ENCODE measurements at regions not wholly inside any gene's neighbourhood (a gene's known extent, or its start where the extent isn't known, plus 50 kb on each side); places are given as distances from the start of the nearest gene placed in this dataset.

DNA sequence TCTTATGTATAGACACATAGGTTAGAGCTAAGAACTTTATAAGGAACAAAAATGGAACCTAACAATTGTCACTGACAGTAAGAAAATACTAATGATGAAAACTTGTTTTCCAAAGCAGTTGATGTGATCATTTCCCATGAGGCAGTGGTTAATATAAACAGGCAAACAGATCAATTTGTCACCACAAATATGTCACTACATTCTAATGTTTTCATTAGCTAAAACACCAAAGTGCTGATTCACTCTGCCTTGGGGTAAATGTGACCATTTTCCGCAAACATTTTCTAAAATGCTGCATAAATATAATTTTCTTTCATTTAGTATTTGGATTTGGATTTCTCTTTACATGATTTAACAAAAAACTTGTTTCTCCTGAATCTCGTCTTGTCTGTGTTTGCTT lies 408.9 kb upstream of the CTSO start:
- no peaks in the 10 kb centered on the region for H3K9me3 ChIP-seq (ENCODE audit: control insufficient read depth in 2 of 2, low read length in 2 of 2)
- no peaks in the 10 kb centered on the region for H3K27me3 ChIP-seq (ENCODE audit: control insufficient read depth in 2 of 2, insufficient read depth in 2 of 2, low read length in 2 of 2)
- H3K4me1 ChIP-seq (ENCODE audit: control insufficient read depth in 2 of 2, insufficient read depth in 2 of 2, low read length in 2 of 2): no peaks in the 10 kb centered on the region
- H3K9ac ChIP-seq (ENCODE audit: low read depth in 1 of 2, low read length in 2 of 2): no peak overlapping the region
- no peak overlapping the region for H3K27ac ChIP-seq (ENCODE audit: low read depth in 2 of 2, low read length in 2 of 2)
- no peaks in the 10 kb centered on the region for H3K36me3 ChIP-seq (ENCODE audit: control insufficient read depth in 2 of 2, insufficient read depth in 2 of 2, low read length in 2 of 2)
- H3K4me3 ChIP-seq (ENCODE audit: low read length in 2 of 2): no peak overlapping the region

GRCh38 chr4:156347412-156348075 lies 393.9 kb upstream of the CTSO start:
- Histone ChIP-seq H3K9me3 (ENCODE audit: control insufficient read depth in 2 of 2, low read length in 2 of 2) (no peaks in the 10 kb centered on the region), H3K27me3 (ENCODE audit: control insufficient read depth in 2 of 2, insufficient read depth in 2 of 2, low read length in 2 of 2) (no peaks in the 10 kb centered on the region), H3K9ac (ENCODE audit: low read depth in 1 of 2, low read length in 2 of 2) (no peak overlapping the region), H3K36me3 (ENCODE audit: control insufficient read depth in 2 of 2, insufficient read depth in 2 of 2, low read length in 2 of 2) (no peaks in the 10 kb centered on the region), H3K4me3 (ENCODE audit: low read length in 2 of 2) (no peak overlapping the region), H3K27ac (ENCODE audit: low read depth in 2 of 2, low read length in 2 of 2) (no peak overlapping the region), H3K4me1 (ENCODE audit: control insufficient read depth in 2 of 2, insufficient read depth in 2 of 2, low read length in 2 of 2) (no peaks in the 10 kb centered on the region)

- Histone ChIP-seq H3K9ac (ENCODE audit: low read depth in 1 of 2, low read length in 2 of 2) (no peak overlapping the region), H3K27ac (ENCODE audit: low read depth in 2 of 2, low read length in 2 of 2) (no peak overlapping the region), H3K27me3 (ENCODE audit: control insufficient read depth in 2 of 2, insufficient read depth in 2 of 2, low read length in 2 of 2) (no peaks in the 10 kb centered on the region), H3K4me1 (ENCODE audit: control insufficient read depth in 2 of 2, insufficient read depth in 2 of 2, low read length in 2 of 2) (no peaks in the 10 kb centered on the region), H3K4me3 (ENCODE audit: low read length in 2 of 2) (no peak overlapping the region), H3K9me3 (ENCODE audit: control insufficient read depth in 2 of 2, low read length in 2 of 2) (no peaks in the 10 kb centered on the region), H3K36me3 (ENCODE audit: control insufficient read depth in 2 of 2, insufficient read depth in 2 of 2, low read length in 2 of 2) (no peaks in the 10 kb centered on the region)
Observed at GRCh38 chr4:156346959-156347385, 393.3 kb upstream of the CTSO start.

GRCh38 chr4:156344397-156344796 lies 390.7 kb upstream of the CTSO start:
- Histone ChIP-seq H3K4me1 (ENCODE audit: control insufficient read depth in 2 of 2, insufficient read depth in 2 of 2, low read length in 2 of 2) (no peaks in the 10 kb centered on the region), H3K36me3 (ENCODE audit: control insufficient read depth in 2 of 2, insufficient read depth in 2 of 2, low read length in 2 of 2) (no peaks in the 10 kb centered on the region), H3K9ac (ENCODE audit: low read depth in 1 of 2, low read length in 2 of 2) (no peak overlapping the region), H3K27me3 (ENCODE audit: control insufficient read depth in 2 of 2, insufficient read depth in 2 of 2, low read length in 2 of 2) (no peaks in the 10 kb centered on the region), H3K9me3 (ENCODE audit: control insufficient read depth in 2 of 2, low read length in 2 of 2) (no peaks in the 10 kb centered on the region), H3K4me3 (ENCODE audit: low read length in 2 of 2) (no peak overlapping the region), H3K27ac (ENCODE audit: low read depth in 2 of 2, low read length in 2 of 2) (no peak overlapping the region)

DNA sequence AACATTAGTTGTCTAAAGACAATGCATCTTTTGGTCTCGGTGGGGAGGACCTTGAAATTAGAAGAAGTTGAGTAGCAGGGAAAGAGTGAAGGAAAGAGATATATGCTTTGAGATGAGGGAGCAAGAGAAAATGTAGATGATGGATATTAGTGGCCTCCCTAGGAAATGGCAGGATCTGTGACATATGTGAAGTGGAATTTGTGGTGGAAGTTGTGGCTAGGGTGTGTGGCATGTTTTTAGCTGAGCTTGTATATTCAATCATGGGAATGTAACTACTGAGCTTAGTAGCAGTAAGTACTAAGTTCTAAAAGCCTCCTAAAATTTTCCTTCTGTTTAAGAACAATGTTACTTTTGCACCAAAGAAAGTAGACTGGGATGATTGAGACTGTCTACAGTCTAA lies 382.8 kb upstream of the CTSO start:
- no peak overlapping the region for H3K27ac ChIP-seq (ENCODE audit: low read depth in 2 of 2, low read length in 2 of 2)

GRCh38 chr4:156335721-156336120 lies 382.1 kb upstream of the CTSO start:
- no peak overlapping the region for H3K4me3 ChIP-seq (ENCODE audit: low read length in 2 of 2)
- H3K27me3 ChIP-seq (ENCODE audit: control insufficient read depth in 2 of 2, insufficient read depth in 2 of 2, low read length in 2 of 2): no peaks in the 10 kb centered on the region
- no peak overlapping the region for H3K9ac ChIP-seq (ENCODE audit: low read depth in 1 of 2, low read length in 2 of 2)
- H3K36me3 ChIP-seq (ENCODE audit: control insufficient read depth in 2 of 2, insufficient read depth in 2 of 2, low read length in 2 of 2): no peaks in the 10 kb centered on the region
- no peaks in the 10 kb centered on the region for H3K9me3 ChIP-seq (ENCODE audit: control insufficient read depth in 2 of 2, low read length in 2 of 2)
- no peaks in the 10 kb centered on the region for H3K4me1 ChIP-seq (ENCODE audit: control insufficient read depth in 2 of 2, insufficient read depth in 2 of 2, low read length in 2 of 2)
- H3K27ac ChIP-seq (ENCODE audit: low read depth in 2 of 2, low read length in 2 of 2): no peak overlapping the region

More for the DNA sequence above, 382.8 kb upstream of the CTSO start:
- H3K9ac ChIP-seq (ENCODE audit: low read depth in 1 of 2, low read length in 2 of 2): no peak overlapping the region
- H3K27me3 ChIP-seq (ENCODE audit: control insufficient read depth in 2 of 2, insufficient read depth in 2 of 2, low read length in 2 of 2): no peaks in the 10 kb centered on the region
- H3K9me3 ChIP-seq (ENCODE audit: control insufficient read depth in 2 of 2, low read length in 2 of 2): no peaks in the 10 kb centered on the region
- H3K4me3 ChIP-seq (ENCODE audit: low read length in 2 of 2): no peak overlapping the region
- no peaks in the 10 kb centered on the region for H3K36me3 ChIP-seq (ENCODE audit: control insufficient read depth in 2 of 2, insufficient read depth in 2 of 2, low read length in 2 of 2)
- no peaks in the 10 kb centered on the region for H3K4me1 ChIP-seq (ENCODE audit: control insufficient read depth in 2 of 2, insufficient read depth in 2 of 2, low read length in 2 of 2)

DNA sequence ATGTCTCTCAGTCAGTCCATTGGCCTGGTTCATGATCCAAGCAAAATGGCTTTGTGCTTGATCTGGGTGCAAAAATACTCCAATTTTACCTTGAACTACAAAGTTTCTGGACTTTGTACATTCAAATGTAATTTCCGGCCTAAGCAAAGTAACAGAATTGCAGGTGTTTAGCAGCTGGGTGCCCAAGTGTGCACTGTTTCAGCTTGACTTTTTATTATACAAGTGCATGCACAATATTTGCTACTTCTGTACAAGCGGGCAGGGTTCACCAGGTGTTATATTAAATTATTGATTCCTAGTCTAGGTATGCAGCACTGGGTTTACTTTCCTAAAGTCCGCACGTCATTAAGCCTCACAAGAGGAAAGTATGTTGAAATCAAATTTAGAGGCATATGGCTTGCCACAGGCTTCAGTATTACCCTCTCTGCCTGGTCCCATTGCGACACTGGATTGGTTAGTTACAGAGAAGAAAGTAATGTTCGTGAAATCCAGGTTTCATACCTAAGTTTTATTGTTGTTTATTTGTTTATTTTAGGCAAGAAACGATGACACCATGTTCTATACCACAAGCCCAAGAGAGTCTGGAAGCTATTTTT lies 376.9 kb upstream of the CTSO start:
- H3K4me1 ChIP-seq (ENCODE audit: control insufficient read depth in 2 of 2, insufficient read depth in 2 of 2, low read length in 2 of 2): peaks cover 0 to 2% of the 10 kb centered on the region in 2 donors
- H3K4me3 ChIP-seq (ENCODE audit: low read length in 2 of 2): peak overlapping the region in 1 of 2 donors; percentile 24
- no peaks in the 10 kb centered on the region for H3K9me3 ChIP-seq (ENCODE audit: control insufficient read depth in 2 of 2, low read length in 2 of 2)
- no peak overlapping the region for H3K27ac ChIP-seq (ENCODE audit: low read depth in 2 of 2, low read length in 2 of 2)
- H3K27me3 ChIP-seq (ENCODE audit: control insufficient read depth in 2 of 2, insufficient read depth in 2 of 2, low read length in 2 of 2): no peaks in the 10 kb centered on the region
- H3K9ac ChIP-seq (ENCODE audit: low read depth in 1 of 2, low read length in 2 of 2): no peak overlapping the region
- H3K36me3 ChIP-seq (ENCODE audit: control insufficient read depth in 2 of 2, insufficient read depth in 2 of 2, low read length in 2 of 2): no peaks in the 10 kb centered on the region

GRCh38 chr4:156329779-156330178 lies 376.1 kb upstream of the CTSO start:
- H3K9me3 ChIP-seq (ENCODE audit: control insufficient read depth in 2 of 2, low read length in 2 of 2): no peaks in the 10 kb centered on the region
- H3K27ac ChIP-seq (ENCODE audit: low read depth in 2 of 2, low read length in 2 of 2): no peak overlapping the region
- H3K9ac ChIP-seq (ENCODE audit: low read depth in 1 of 2, low read length in 2 of 2): no peak overlapping the region
- peaks cover 0 to 2% of the 10 kb centered on the region in 2 donors for H3K4me1 ChIP-seq (ENCODE audit: control insufficient read depth in 2 of 2, insufficient read depth in 2 of 2, low read length in 2 of 2)
- no peaks in the 10 kb centered on the region for H3K36me3 ChIP-seq (ENCODE audit: control insufficient read depth in 2 of 2, insufficient read depth in 2 of 2, low read length in 2 of 2)
- no peak overlapping the region for H3K4me3 ChIP-seq (ENCODE audit: low read length in 2 of 2)
- no peaks in the 10 kb centered on the region for H3K27me3 ChIP-seq (ENCODE audit: control insufficient read depth in 2 of 2, insufficient read depth in 2 of 2, low read length in 2 of 2)

- H3K27me3 ChIP-seq (ENCODE audit: control insufficient read depth in 2 of 2, insufficient read depth in 2 of 2, low read length in 2 of 2): no peaks in the 10 kb centered on the region
- no peak overlapping the region for H3K9ac ChIP-seq (ENCODE audit: low read depth in 1 of 2, low read length in 2 of 2)
- peaks cover 0 to 2% of the 10 kb centered on the region in 2 donors for H3K4me1 ChIP-seq (ENCODE audit: control insufficient read depth in 2 of 2, insufficient read depth in 2 of 2, low read length in 2 of 2)
- H3K4me3 ChIP-seq (ENCODE audit: low read length in 2 of 2): no peak overlapping the region
- H3K36me3 ChIP-seq (ENCODE audit: control insufficient read depth in 2 of 2, insufficient read depth in 2 of 2, low read length in 2 of 2): no peaks in the 10 kb centered on the region
- no peak overlapping the region for H3K27ac ChIP-seq (ENCODE audit: low read depth in 2 of 2, low read length in 2 of 2)
- H3K9me3 ChIP-seq (ENCODE audit: control insufficient read depth in 2 of 2, low read length in 2 of 2): no peaks in the 10 kb centered on the region
Observed at GRCh38 chr4:156328882-156329281, 375.2 kb upstream of the CTSO start.

DNA sequence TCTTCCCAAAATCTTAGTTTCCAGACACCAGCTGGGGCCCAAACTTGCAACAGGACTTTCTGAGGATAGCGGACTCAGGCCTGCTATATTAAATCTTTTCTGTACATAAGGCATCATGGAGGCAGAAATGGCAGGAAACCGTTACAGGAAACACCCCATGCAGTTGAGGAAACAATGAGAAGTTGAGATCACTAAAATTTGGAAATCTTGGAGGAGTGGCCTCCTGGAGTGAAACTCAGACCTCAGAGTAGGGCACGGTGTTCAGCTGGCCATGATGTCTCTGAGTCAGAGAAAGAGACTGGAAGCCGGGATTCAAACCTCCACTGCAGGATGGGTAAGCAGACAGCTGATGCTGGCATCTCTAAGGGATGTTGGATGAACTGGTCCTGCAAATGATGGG lies 372.6 kb upstream of the CTSO start:
- Histone ChIP-seq H3K4me1 (ENCODE audit: control insufficient read depth in 2 of 2, insufficient read depth in 2 of 2, low read length in 2 of 2) (peaks cover 0 to 2% of the 10 kb centered on the region in 2 donors), H3K36me3 (ENCODE audit: control insufficient read depth in 2 of 2, insufficient read depth in 2 of 2, low read length in 2 of 2) (no peaks in the 10 kb centered on the region), H3K27ac (ENCODE audit: low read depth in 2 of 2, low read length in 2 of 2) (no peak overlapping the region), H3K9me3 (ENCODE audit: control insufficient read depth in 2 of 2, low read length in 2 of 2) (no peaks in the 10 kb centered on the region), H3K27me3 (ENCODE audit: control insufficient read depth in 2 of 2, insufficient read depth in 2 of 2, low read length in 2 of 2) (no peaks in the 10 kb centered on the region), H3K4me3 (ENCODE audit: low read length in 2 of 2) (no peak overlapping the region), H3K9ac (ENCODE audit: low read depth in 1 of 2, low read length in 2 of 2) (no peak overlapping the region)

Data from mucosa of rectum (tissue), 2 donors.